SK-N-SH treated with all-trans-retinoic acid at 6 μM for 48 hours (cell line): ENCODE measurements at regions not wholly inside any gene's neighbourhood (a gene's known extent, or its start where the extent isn't known, plus 50 kb on each side); places are given as distances from the start of the nearest gene placed in this dataset.

Experiments
- ATAC-seq: fragments of 200-7000 bp; cut with Tn5 transposase; 3 replicates; pipeline ENCODE4 v1.9.1; 2020; ENCODE audit warnings: mild to moderate bottlenecking, moderate library complexity
- ARNTL ChIP-seq: fragments of 450-650 bp; formaldehyde crosslinking; IDR thresholded peaks from 2 replicates; pipeline ENCODE4 v1.5.0; 2020; ENCODE audit warnings: low read depth, mild to moderate bottlenecking, moderate library complexity, borderline replicate concordance
- BACH2 ChIP-seq: fragments of 250-450 bp; sonication (Bioruptor Pico); IDR thresholded peaks from 2 replicates; pipeline ENCODE4 v1.9.0; 2021; ENCODE audit warnings: mild to moderate bottlenecking, borderline replicate concordance
- CSDC2 ChIP-seq: fragments of 250-450 bp; sonication (Bioruptor Pico); IDR thresholded peaks from 2 replicates; pipeline ENCODE4 v1.5.0; 2020; ENCODE audit warnings: mild to moderate bottlenecking, moderate library complexity
- ESRRG ChIP-seq: fragments of 250-450 bp; sonication (Bioruptor Pico); IDR thresholded peaks from 2 replicates; pipeline ENCODE4 v1.6.1; 2021; ENCODE audit warnings: mild to moderate bottlenecking
- GLIS3 ChIP-seq: fragments of 250-450 bp; sonication (Bioruptor Pico); IDR thresholded peaks from 2 replicates; pipeline ENCODE4 v1.5.0; 2020; ENCODE audit warnings: mild to moderate bottlenecking, moderate library complexity
- ISL1 ChIP-seq: fragments of 250-450 bp; sonication (Bioruptor Pico); IDR thresholded peaks from 2 replicates; pipeline ENCODE4 v2.1.2; 2022; ENCODE audit warnings: mild to moderate bottlenecking, moderate library complexity
- OSR1 ChIP-seq: fragments of 250-450 bp; sonication (Bioruptor Pico); IDR thresholded peaks from 2 replicates; pipeline ENCODE4 v1.8.0; 2022; ENCODE audit warnings: moderate library complexity, mild to moderate bottlenecking, inconsistent platforms
- PPARA ChIP-seq: fragments of 250-450 bp; sonication (Bioruptor Pico); IDR thresholded peaks from 2 replicates; pipeline ENCODE4 v1.5.0; 2020; ENCODE audit warnings: mild to moderate bottlenecking, borderline replicate concordance
- RARB ChIP-seq: fragments of 250-450 bp; sonication (Bioruptor Pico); IDR thresholded peaks from 2 replicates; pipeline ENCODE4 v1.8.0; 2021; ENCODE audit warnings: mild to moderate bottlenecking, moderate library complexity
- TCF4 ChIP-seq: fragments of 250-450 bp; sonication (Bioruptor Pico); IDR thresholded peaks from 2 replicates; pipeline ENCODE4 v1.8.0; 2021; ENCODE audit warnings: mild to moderate bottlenecking, moderate library complexity, borderline replicate concordance
- TOX ChIP-seq: fragments of 250-450 bp; sonication (Bioruptor Pico); IDR thresholded peaks from 2 replicates; pipeline ENCODE4 v1.8.0; 2021; ENCODE audit warnings: mild to moderate bottlenecking, moderate library complexity, borderline replicate concordance
- ZC3H10 ChIP-seq: fragments of 250-450 bp; sonication (Bioruptor Pico); IDR thresholded peaks from 2 replicates; pipeline ENCODE4 v1.5.1; 2021; ENCODE audit warnings: mild to moderate bottlenecking, moderate library complexity
- ZFP3 ChIP-seq: fragments of 250-450 bp; sonication (Bioruptor Pico); IDR thresholded peaks from 2 replicates; pipeline ENCODE4 v1.5.0; 2020; ENCODE audit warnings: mild to moderate bottlenecking, moderate library complexity
- ZFP30 ChIP-seq: fragments of 450-650 bp; formaldehyde crosslinking; IDR thresholded peaks from 2 replicates; pipeline ENCODE4 v1.5.0; 2022; ENCODE audit warnings: mild to moderate bottlenecking, moderate library complexity
- ZNF70 ChIP-seq: fragments of 450-650 bp; formaldehyde crosslinking; IDR thresholded peaks from 2 replicates; pipeline ENCODE4 v1.5.0; 2020; ENCODE audit warnings: mild to moderate bottlenecking, moderate library complexity
- ZNF8 ChIP-seq: fragments of 450-650 bp; formaldehyde crosslinking; IDR thresholded peaks from 2 replicates; pipeline ENCODE4 v1.5.0; 2020; ENCODE audit warnings: mild to moderate bottlenecking, moderate library complexity
- TF ChIP-seq, protein P1 (sequence below): fragments of 250-450 bp; sonication (Bioruptor Pico); IDR thresholded peaks from 2 replicates; pipeline ENCODE4 v1.8.0; 2021; ENCODE audit warnings: low read depth, mild to moderate bottlenecking, moderate library complexity, borderline replicate concordance
- TF ChIP-seq, protein P2 (sequence below): fragments of 250-450 bp; sonication (Bioruptor Pico); IDR thresholded peaks from 2 replicates; pipeline ENCODE4 v1.5.1; 2021; ENCODE audit warnings: mild to moderate bottlenecking, moderate library complexity
- TF ChIP-seq, protein P3 (sequence below): fragments of 250-450 bp; sonication (Bioruptor Pico); IDR thresholded peaks from 2 replicates; pipeline ENCODE4 v1.5.0; 2020; ENCODE audit warnings: mild to moderate bottlenecking, moderate library complexity
- TF ChIP-seq, protein P4 (sequence below): fragments of 250-450 bp; sonication (Bioruptor Pico); IDR thresholded peaks from 2 replicates; pipeline ENCODE4 v1.8.0; 2020; ENCODE audit warnings: mild to moderate bottlenecking, moderate library complexity, borderline replicate concordance
- TF ChIP-seq, protein P5 (sequence below): fragments of 250-450 bp; sonication (Bioruptor Pico); IDR thresholded peaks from 2 replicates; pipeline ENCODE4 v1.5.1; 2020; ENCODE audit warnings: low read depth, mild to moderate bottlenecking, moderate library complexity

DNA sequence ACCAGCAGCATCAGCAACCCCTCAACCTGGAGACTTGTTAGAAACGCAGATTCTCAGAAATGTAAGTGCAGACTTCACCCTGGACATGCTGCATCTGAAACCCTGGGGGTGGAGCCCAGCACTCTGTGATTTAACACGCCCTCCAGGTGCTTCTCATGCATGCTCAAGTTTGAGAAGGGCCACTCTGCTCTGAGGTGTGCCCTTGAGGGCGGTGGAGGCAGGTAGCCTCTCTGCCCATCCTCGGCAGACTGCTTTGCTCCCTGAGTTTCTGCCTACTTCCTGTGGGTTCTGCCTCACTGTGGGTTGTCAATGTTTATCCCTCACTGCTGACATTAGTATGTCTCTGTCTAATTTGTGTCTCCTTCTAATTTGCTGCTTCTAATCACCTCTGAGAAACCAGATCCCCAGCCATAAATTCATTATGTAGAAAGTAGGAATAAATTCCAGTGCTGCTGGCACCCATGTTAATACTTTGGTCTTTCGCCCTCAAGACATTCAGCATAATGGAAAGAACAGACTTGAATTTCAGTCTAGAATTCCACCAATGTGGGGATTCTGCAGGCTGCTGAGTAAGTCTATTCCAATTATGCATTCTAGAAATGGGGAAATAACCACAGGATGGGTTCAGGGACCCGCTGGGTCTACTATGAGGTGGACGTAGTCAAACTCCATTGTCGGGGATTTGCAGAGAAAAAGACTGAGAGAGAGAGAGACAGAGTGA, 51.3 kb upstream of the CYSLTR2 start:
- ATAC-seq: no peak
- no peak for TF ChIP-seq RARB (CRISPR knock-in tag)
- TF ChIP-seq, protein P1, sequence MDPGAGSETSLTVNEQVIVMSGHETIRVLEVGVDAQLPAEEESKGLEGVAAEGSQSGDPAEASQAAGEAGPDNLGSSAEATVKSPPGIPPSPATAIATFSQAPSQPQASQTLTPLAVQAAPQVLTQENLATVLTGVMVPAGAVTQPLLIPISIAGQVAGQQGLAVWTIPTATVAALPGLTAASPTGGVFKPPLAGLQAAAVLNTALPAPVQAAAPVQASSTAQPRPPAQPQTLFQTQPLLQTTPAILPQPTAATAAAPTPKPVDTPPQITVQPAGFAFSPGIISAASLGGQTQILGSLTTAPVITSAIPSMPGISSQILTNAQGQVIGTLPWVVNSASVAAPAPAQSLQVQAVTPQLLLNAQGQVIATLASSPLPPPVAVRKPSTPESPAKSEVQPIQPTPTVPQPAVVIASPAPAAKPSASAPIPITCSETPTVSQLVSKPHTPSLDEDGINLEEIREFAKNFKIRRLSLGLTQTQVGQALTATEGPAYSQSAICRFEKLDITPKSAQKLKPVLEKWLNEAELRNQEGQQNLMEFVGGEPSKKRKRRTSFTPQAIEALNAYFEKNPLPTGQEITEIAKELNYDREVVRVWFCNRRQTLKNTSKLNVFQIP (CRISPR knock-in tag): no peak
- TF ChIP-seq ISL1: no peak
- no peak for TF ChIP-seq ZNF8 (CRISPR knock-in tag)
- no peak for TF ChIP-seq ESRRG
- TF ChIP-seq, protein P2, sequence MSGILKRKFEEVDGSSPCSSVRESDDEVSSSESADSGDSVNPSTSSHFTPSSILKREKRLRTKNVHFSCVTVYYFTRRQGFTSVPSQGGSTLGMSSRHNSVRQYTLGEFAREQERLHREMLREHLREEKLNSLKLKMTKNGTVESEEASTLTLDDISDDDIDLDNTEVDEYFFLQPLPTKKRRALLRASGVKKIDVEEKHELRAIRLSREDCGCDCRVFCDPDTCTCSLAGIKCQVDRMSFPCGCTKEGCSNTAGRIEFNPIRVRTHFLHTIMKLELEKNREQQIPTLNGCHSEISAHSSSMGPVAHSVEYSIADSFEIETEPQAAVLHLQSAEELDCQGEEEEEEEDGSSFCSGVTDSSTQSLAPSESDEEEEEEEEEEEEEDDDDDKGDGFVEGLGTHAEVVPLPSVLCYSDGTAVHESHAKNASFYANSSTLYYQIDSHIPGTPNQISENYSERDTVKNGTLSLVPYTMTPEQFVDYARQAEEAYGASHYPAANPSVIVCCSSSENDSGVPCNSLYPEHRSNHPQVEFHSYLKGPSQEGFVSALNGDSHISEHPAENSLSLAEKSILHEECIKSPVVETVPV (CRISPR knock-in tag): no peak
- TF ChIP-seq CSDC2 (CRISPR knock-in tag): no peak
- TF ChIP-seq ARNTL: no peak
- TF ChIP-seq TOX (CRISPR knock-in tag): no peak
- no peak for TF ChIP-seq ZC3H10 (CRISPR knock-in tag)
- no peak for TF ChIP-seq GLIS3
- TF ChIP-seq, protein P3, sequence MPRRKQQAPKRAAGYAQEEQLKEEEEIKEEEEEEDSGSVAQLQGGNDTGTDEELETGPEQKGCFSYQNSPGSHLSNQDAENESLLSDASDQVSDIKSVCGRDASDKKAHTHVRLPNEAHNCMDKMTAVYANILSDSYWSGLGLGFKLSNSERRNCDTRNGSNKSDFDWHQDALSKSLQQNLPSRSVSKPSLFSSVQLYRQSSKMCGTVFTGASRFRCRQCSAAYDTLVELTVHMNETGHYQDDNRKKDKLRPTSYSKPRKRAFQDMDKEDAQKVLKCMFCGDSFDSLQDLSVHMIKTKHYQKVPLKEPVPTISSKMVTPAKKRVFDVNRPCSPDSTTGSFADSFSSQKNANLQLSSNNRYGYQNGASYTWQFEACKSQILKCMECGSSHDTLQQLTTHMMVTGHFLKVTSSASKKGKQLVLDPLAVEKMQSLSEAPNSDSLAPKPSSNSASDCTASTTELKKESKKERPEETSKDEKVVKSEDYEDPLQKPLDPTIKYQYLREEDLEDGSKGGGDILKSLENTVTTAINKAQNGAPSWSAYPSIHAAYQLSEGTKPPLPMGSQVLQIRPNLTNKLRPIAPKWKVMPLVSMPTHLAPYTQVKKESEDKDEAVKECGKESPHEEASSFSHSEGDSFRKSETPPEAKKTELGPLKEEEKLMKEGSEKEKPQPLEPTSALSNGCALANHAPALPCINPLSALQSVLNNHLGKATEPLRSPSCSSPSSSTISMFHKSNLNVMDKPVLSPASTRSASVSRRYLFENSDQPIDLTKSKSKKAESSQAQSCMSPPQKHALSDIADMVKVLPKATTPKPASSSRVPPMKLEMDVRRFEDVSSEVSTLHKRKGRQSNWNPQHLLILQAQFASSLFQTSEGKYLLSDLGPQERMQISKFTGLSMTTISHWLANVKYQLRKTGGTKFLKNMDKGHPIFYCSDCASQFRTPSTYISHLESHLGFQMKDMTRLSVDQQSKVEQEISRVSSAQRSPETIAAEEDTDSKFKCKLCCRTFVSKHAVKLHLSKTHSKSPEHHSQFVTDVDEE (CRISPR knock-in tag): no peak
- TF ChIP-seq BACH2 (CRISPR knock-in tag): no peak
- TF ChIP-seq ZNF70: no peak
- TF ChIP-seq, protein P4, sequence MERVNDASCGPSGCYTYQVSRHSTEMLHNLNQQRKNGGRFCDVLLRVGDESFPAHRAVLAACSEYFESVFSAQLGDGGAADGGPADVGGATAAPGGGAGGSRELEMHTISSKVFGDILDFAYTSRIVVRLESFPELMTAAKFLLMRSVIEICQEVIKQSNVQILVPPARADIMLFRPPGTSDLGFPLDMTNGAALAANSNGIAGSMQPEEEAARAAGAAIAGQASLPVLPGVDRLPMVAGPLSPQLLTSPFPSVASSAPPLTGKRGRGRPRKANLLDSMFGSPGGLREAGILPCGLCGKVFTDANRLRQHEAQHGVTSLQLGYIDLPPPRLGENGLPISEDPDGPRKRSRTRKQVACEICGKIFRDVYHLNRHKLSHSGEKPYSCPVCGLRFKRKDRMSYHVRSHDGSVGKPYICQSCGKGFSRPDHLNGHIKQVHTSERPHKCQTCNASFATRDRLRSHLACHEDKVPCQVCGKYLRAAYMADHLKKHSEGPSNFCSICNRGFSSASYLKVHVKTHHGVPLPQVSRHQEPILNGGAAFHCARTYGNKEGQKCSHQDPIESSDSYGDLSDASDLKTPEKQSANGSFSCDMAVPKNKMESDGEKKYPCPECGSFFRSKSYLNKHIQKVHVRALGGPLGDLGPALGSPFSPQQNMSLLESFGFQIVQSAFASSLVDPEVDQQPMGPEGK (CRISPR knock-in tag): no peak
- no peak for TF ChIP-seq ZFP3 (CRISPR knock-in tag)
- no peak for TF ChIP-seq PPARA (CRISPR knock-in tag)

DNA sequence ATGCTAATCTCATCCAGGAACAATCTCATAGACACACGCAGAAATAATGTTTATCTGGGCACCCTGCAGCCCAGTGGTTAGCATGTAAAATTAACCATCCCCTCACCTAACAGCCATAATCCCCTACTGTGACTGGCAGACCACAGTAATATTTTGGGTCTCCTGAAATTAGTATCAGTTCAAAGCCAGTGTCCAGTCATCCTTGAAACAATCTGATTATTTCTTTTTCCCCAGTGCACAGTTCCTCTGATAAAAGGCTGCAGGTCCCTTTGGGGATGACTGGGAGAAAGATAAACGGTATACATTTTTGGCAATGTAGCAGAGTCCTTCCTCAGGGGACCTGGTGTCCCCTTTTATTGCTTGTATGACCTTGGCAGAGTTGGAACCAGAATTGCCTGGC, 50.4 kb upstream of the CYSLTR2 start:
- no peak for ATAC-seq
- TF ChIP-seq ZNF70: no peak
- TF ChIP-seq, protein P5, sequence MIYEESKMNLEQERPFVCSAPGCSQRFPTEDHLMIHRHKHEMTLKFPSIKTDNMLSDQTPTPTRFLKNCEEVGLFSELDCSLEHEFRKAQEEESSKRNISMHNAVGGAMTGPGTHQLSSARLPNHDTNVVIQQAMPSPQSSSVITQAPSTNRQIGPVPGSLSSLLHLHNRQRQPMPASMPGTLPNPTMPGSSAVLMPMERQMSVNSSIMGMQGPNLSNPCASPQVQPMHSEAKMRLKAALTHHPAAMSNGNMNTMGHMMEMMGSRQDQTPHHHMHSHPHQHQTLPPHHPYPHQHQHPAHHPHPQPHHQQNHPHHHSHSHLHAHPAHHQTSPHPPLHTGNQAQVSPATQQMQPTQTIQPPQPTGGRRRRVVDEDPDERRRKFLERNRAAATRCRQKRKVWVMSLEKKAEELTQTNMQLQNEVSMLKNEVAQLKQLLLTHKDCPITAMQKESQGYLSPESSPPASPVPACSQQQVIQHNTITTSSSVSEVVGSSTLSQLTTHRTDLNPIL (CRISPR knock-in tag): no peak
- no peak for TF ChIP-seq TCF4 (CRISPR knock-in tag)
- TF ChIP-seq RARB (CRISPR knock-in tag): no peak
- no peak for TF ChIP-seq ZC3H10 (CRISPR knock-in tag)
- TF ChIP-seq ZFP30: no peak
- TF ChIP-seq GLIS3: no peak
- no peak for TF ChIP-seq ARNTL
- no peak for TF ChIP-seq ESRRG
- TF ChIP-seq ZNF8 (CRISPR knock-in tag): no peak
- TF ChIP-seq ZFP3 (CRISPR knock-in tag): no peak
- no peak for TF ChIP-seq PPARA (CRISPR knock-in tag)
- TF ChIP-seq ISL1: no peak
- no peak for TF ChIP-seq TOX (CRISPR knock-in tag)
- TF ChIP-seq OSR1 (CRISPR knock-in tag): no peak
- no peak for TF ChIP-seq BACH2 (CRISPR knock-in tag)
- TF ChIP-seq, protein P3 (CRISPR knock-in tag): no peak
